SK-N-SH treated with all-trans-retinoic acid at 6 μM for 48 hours (cell line): ENCODE measurements at regions not wholly inside any gene's neighbourhood (a gene's known extent, or its start where the extent isn't known, plus 50 kb on each side); places are given as distances from the start of the nearest gene placed in this dataset.

Experiments used
- ARNTL ChIP-seq: fragments of 450-650 bp; formaldehyde crosslinking; IDR thresholded peaks from 2 replicates; pipeline ENCODE4 v1.5.0; 2020; ENCODE audit warnings: low read depth, mild to moderate bottlenecking, moderate library complexity, borderline replicate concordance
- CREB5 ChIP-seq: fragments of 250-450 bp; sonication (Bioruptor Pico); IDR thresholded peaks from 2 replicates; pipeline ENCODE4 v1.5.1; 2020; ENCODE audit warnings: low read depth, mild to moderate bottlenecking, moderate library complexity
- OSR1 ChIP-seq: fragments of 250-450 bp; sonication (Bioruptor Pico); IDR thresholded peaks from 2 replicates; pipeline ENCODE4 v1.8.0; 2022; ENCODE audit warnings: moderate library complexity, mild to moderate bottlenecking, inconsistent platforms
- PATZ1 ChIP-seq: fragments of 250-450 bp; sonication (Bioruptor Pico); IDR thresholded peaks from 2 replicates; pipeline ENCODE4 v1.8.0; 2020; ENCODE audit warnings: mild to moderate bottlenecking, moderate library complexity, borderline replicate concordance
- PPARA ChIP-seq: fragments of 250-450 bp; sonication (Bioruptor Pico); IDR thresholded peaks from 2 replicates; pipeline ENCODE4 v1.5.0; 2020; ENCODE audit warnings: mild to moderate bottlenecking, borderline replicate concordance
- RARB ChIP-seq: fragments of 250-450 bp; sonication (Bioruptor Pico); IDR thresholded peaks from 2 replicates; pipeline ENCODE4 v1.8.0; 2021; ENCODE audit warnings: mild to moderate bottlenecking, moderate library complexity
- SNAI2 ChIP-seq: fragments of 250-450 bp; sonication (Bioruptor Pico); IDR thresholded peaks from 2 replicates; pipeline ENCODE4 v1.5.0; 2020; ENCODE audit warnings: mild to moderate bottlenecking, moderate library complexity
- ZFP30 ChIP-seq: fragments of 450-650 bp; formaldehyde crosslinking; IDR thresholded peaks from 2 replicates; pipeline ENCODE4 v1.5.0; 2022; ENCODE audit warnings: mild to moderate bottlenecking, moderate library complexity
- ZNF70 ChIP-seq: fragments of 450-650 bp; formaldehyde crosslinking; IDR thresholded peaks from 2 replicates; pipeline ENCODE4 v1.5.0; 2020; ENCODE audit warnings: mild to moderate bottlenecking, moderate library complexity
- ZNF8 ChIP-seq: fragments of 450-650 bp; formaldehyde crosslinking; IDR thresholded peaks from 2 replicates; pipeline ENCODE4 v1.5.0; 2020; ENCODE audit warnings: mild to moderate bottlenecking, moderate library complexity

- TF ChIP-seq OSR1 (CRISPR knock-in tag), result no peak
- no peak for TF ChIP-seq CREB5 (CRISPR knock-in tag)
- TF ChIP-seq RARB, result no peak
- TF ChIP-seq ARNTL (CRISPR knock-in tag), result no peak
- TF ChIP-seq PATZ1, result no peak
- no peak for TF ChIP-seq SNAI2 (CRISPR knock-in tag)
- no peak for TF ChIP-seq ZFP30
- no peak for TF ChIP-seq ZNF70 (CRISPR knock-in tag)
- TF ChIP-seq ZNF8 (CRISPR knock-in tag), result no peak
- no peak for TF ChIP-seq PPARA (CRISPR knock-in tag)
Measured at GRCh38 chr10:100658269-100658668, 87.1 kb upstream of the PAX2 start.
